C4-2B (cell line): ENCODE measurements at regions not wholly inside any gene's neighbourhood (a gene's known extent, or its start where the extent isn't known, plus 50 kb on each side); places are given as distances from the start of the nearest gene placed in this dataset.

Source experiments
- CTCF ChIP-seq: fragments of 450-650 bp; conservative IDR thresholded peaks from 2 replicates; pipeline ENCODE4 v1.5.1; 2017; ENCODE audit warnings: mild to moderate bottlenecking
- ZFX ChIP-seq: fragments of 450-650 bp; IDR thresholded peaks from 2 replicates; pipeline ENCODE4 v1.6.1; 2017

GRCh38 chr18:56448751-56449150 is 189.6 kb downstream of the TXNL1 start:
- no peak for TF ChIP-seq CTCF
- no peak for TF ChIP-seq ZFX
